RWPE1 (cell line): ENCODE measurements at regions not wholly inside any gene's neighbourhood (a gene's known extent, or its start where the extent isn't known, plus 50 kb on each side); places are given as distances from the start of the nearest gene placed in this dataset.

ENCODE experiments used
- CTCF ChIA-PET: fragments of 350-600 bp; sonication (Branson Sonifier 250); formaldehyde crosslinking; extraction: SDS; loops from one replicate; lab custom pipeline; 2021; lab: Yijun Ruan, JAX
- POLR2A ChIA-PET: fragments of 400-600 bp; formaldehyde crosslinking; extraction: SDS; loops from one replicate; lab custom pipeline; 2020; ENCODE audit warnings: antibody characterized with exemption; ENCODE audit not compliant: low non-redundant PET; lab: Yijun Ruan, JAX
- DNase-seq: peaks from one replicate; pipeline ENCODE4 v3.0.0; 2012; ENCODE audit warnings: low spot score
- H3K27ac ChIP-seq: fragments of 450-650 bp; 2 replicates; pipeline ENCODE4 v1.5.1; 2017
- TF ChIP-seq, protein P1 (sequence below): fragments of 450-650 bp; conservative IDR thresholded peaks from 2 replicates; pipeline ENCODE4 v1.5.1; 2017; ENCODE audit warnings: low read depth, mild to moderate bottlenecking

DNA sequence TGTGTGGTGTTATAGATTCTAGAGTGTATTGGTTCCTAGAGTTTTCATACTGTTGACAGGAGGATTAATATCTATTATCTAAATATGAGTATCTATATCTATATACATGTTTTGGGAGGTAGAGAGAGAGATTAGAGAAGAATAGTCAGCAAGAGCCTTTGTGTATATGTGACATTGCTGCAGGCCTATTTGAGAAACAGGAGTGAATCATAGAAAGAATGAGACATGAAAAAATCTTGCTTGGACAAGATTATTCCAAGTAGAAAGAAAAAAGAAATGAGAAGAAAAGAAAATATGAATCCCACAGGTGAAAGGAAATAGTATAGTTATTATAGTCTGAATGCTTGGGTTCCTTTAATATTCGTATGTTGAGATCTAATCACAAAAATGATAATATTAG lies 720.4 kb downstream of the RERGL start:
- ChIA-PET CTCF (no interaction called here), POLR2A (no interaction called here)
- DNase-seq: no peak
- H3K27ac ChIP-seq: no peak overlapping the region
- TF ChIP-seq, protein P1, sequence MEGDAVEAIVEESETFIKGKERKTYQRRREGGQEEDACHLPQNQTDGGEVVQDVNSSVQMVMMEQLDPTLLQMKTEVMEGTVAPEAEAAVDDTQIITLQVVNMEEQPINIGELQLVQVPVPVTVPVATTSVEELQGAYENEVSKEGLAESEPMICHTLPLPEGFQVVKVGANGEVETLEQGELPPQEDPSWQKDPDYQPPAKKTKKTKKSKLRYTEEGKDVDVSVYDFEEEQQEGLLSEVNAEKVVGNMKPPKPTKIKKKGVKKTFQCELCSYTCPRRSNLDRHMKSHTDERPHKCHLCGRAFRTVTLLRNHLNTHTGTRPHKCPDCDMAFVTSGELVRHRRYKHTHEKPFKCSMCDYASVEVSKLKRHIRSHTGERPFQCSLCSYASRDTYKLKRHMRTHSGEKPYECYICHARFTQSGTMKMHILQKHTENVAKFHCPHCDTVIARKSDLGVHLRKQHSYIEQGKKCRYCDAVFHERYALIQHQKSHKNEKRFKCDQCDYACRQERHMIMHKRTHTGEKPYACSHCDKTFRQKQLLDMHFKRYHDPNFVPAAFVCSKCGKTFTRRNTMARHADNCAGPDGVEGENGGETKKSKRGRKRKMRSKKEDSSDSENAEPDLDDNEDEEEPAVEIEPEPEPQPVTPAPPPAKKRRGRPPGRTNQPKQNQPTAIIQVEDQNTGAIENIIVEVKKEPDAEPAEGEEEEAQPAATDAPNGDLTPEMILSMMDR: no peak

DNA sequence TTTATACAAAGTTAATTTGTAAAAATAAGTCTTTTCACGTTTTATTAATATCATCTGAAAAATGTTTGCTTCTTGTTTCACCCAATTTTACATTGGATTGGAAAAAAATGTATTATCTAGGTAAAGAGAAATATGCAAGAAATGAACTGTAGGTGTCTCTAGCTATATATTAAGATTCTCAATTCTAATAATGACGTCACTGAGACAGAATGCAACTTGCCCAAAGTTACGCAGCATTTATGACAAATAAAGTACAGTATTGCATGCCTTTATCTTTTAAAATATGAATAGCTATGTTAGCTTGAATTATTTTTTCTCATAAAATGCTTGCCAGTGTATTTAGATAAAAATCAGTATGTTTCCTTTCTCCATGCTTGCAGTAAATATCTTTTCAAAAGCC lies 728.8 kb downstream of the RERGL start:
- ChIA-PET CTCF (interaction anchor here (0.7 kb wide), 1 partner anchor 498 kb away, joined by 3 read pairs; no protein-coding TSS in a partner anchor), POLR2A (no interaction called here)
- DNase-seq: peak; percentile 4
- TF ChIP-seq, protein P1: no peak
- H3K27ac ChIP-seq: no peak overlapping the region

DNA sequence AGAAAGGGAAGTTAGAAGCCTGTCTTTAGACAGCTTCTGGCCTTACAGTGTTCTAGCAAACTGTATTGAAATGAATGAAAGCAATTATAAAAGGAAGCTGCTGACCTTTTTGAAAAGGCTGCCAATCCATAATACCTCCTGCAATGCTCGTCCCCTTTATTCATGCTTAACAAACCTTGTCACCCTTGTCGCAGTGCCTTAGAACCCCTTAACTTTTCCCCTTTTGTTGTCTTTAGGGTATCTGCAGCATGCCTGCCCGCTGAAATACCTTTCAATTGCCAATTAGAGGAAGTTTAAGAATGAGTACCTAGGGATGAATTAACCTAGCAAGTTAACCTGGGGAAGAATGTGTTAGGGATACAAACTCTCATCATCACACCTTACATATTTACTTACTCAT lies 731.2 kb downstream of the RERGL start:
- ChIA-PET CTCF (no interaction called here), POLR2A (no interaction called here)
- H3K27ac ChIP-seq: no peak overlapping the region
- DNase-seq: no peak
- TF ChIP-seq, protein P1: no peak

DNA sequence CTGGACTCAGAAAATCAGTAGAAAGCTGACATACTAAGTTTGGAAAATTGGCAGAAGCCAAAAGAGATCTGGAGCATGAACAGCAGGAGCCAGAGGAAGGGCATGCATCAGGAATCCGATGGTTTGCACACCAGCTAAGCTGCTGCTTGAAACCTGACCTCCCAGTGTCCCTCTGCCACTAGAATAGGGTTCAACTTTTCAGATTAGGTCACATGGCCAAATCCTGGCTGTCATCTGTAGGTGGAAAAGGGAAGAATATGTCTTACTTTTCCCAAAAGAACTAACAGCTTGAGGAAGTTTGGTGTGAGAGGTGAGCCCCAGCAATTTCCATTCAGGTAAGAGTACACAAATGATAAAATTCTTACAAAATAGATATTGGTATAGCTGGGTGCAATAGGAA lies 732.6 kb downstream of the RERGL start:
- TF ChIP-seq, protein P1: no peak
- no peak for DNase-seq
- ChIA-PET POLR2A (no interaction called here), CTCF (no interaction called here)
- H3K27ac ChIP-seq: no peak overlapping the region

DNA sequence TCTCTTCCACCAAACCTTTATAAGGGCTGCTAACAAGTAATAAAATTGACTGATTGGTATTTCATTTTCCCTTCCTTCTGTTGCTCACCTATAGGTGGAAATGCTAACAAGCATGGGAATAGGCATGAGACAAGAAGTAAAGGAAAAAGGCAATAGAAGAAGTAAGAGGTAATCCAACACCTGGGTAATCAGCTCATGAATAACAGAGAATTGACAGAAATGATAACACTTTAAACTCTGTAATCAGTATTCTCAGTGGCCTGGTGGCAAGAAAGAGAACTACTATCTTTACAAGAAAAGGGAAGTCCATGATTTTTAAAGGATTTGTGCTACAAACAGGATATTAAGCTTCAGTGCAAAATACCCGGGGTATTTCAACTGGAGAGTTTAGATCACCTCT lies 737.8 kb downstream of the RERGL start:
- ChIA-PET POLR2A (no interaction called here), CTCF (no interaction called here)
- TF ChIP-seq, protein P1: no peak
- DNase-seq: no peak
- no peak overlapping the region for H3K27ac ChIP-seq

DNA sequence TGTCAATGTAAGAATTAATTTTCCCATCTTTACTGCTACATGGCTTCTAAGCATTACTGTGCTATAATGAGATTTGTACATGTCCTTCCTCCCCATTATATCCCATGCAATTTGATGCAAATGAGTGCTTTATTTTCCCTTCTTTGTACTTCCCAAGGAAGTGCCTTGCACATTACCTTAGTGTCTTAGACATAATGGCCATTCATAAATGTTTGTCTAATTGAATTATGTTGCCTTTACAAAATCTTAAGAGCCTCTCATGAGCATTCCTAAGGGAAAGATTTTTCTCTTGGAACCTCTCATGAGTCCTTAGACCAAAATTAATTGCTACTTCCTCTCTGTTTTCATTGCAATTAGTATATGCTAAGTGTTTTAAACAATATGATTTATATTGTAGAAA lies 741.7 kb downstream of the RERGL start:
- CTCF ChIA-PET: no interaction called here

More for the DNA sequence above, 741.7 kb downstream of the RERGL start:
- POLR2A ChIA-PET: no interaction called here
- no peak overlapping the region for H3K27ac ChIP-seq
- TF ChIP-seq, protein P1: no peak
- DNase-seq: no peak
